ENCODE measurements at regions not wholly inside any gene's neighbourhood (a gene's known extent, or its start where the extent isn't known, plus 50 kb on each side); places are given as distances from the start of the nearest gene placed in this dataset.
"Not testable (repeated sequence)": the region's sequence is repeated elsewhere in the genome, so short reads cannot be mapped to it uniquely, and the experiment has no call there.

DNA sequence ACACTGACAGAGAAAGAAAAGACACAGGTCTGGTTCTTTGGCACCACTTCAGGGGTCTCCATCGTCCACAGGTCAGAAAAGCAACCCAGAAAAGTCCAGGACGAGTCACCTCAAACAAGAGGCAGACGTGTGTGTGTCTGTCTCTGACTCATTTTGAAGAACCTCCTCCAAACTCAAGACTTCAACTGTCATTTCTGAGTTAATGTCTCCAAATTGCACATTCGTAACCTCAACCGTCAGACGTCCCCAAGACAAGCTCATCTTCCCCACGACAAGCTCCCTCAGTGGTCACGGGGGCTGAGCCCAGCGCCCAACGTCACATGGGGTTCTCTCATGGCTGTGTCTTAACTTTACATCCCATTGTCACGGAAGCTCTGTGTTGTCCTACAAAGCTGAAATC, 70.2 kb upstream of the TNK2 start:
- not testable (repeated sequence) for H3K4me3 ChIP-seq (ENCODE audit: low read depth, low read length)

DNA sequence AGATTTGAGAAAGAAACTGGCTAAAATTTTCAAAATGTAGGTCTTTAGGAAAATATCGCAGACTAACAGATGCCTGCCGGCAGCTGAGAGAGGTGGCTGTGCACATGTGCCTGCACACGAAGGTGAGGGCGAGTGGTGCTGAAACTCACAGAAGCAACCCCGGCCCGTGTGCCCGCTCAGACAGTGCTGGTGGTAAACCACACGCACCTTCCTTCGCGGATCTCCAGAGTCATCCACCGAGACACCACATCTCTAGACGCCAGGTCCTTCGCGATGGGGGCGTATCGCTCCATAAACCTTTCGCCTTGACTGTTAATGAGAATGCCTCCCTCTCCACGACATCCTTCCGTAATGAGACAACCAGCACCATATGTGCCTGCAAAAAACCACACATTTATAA, 68.5 kb upstream of the TNK2 start:
- not testable (repeated sequence) for H3K4me3 ChIP-seq (ENCODE audit: low read depth, low read length)

DNA sequence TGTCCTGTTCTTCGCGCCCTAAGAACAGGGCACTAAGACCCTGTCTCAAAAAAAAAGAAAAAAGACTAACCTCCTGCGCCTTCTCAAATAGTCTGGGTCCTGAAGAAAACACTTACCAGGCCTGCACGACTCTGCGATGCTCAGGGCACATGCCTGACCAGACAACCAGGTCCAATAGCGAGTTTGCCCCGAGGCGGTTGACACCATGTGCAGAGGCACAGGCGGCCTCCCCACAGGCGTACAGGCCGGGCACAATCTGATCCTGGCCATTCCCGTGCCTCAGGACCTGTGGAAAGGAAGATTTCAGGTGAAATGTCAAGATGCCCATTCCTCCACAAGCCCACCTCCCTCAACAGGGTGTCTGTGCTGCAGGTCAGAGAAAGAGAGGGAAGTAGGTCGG, 65.9 kb upstream of the TNK2 start:
- H3K4me3 ChIP-seq (ENCODE audit: low read depth, low read length) = not testable (repeated sequence)

DNA sequence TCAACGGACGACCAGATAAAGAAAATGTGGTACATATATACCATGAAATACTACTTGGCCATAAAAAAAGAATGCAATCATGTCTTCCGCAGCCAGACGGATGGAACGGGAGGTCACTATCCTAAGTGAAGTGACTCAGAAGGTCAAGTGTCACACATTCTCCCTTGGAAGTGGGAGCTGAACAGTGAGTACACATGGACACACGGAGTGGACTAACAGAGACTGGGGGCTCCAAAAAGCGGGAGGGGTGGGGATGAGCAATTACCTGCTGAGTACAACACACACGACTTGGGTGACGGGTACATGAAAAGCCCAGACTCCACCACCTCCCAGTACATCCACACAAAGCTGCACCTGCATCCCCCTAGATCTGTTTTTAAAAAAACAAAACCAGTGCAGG, 62.5 kb upstream of the TNK2 start:
- H3K4me3 ChIP-seq (ENCODE audit: low read depth, low read length) = not testable (repeated sequence)

DNA sequence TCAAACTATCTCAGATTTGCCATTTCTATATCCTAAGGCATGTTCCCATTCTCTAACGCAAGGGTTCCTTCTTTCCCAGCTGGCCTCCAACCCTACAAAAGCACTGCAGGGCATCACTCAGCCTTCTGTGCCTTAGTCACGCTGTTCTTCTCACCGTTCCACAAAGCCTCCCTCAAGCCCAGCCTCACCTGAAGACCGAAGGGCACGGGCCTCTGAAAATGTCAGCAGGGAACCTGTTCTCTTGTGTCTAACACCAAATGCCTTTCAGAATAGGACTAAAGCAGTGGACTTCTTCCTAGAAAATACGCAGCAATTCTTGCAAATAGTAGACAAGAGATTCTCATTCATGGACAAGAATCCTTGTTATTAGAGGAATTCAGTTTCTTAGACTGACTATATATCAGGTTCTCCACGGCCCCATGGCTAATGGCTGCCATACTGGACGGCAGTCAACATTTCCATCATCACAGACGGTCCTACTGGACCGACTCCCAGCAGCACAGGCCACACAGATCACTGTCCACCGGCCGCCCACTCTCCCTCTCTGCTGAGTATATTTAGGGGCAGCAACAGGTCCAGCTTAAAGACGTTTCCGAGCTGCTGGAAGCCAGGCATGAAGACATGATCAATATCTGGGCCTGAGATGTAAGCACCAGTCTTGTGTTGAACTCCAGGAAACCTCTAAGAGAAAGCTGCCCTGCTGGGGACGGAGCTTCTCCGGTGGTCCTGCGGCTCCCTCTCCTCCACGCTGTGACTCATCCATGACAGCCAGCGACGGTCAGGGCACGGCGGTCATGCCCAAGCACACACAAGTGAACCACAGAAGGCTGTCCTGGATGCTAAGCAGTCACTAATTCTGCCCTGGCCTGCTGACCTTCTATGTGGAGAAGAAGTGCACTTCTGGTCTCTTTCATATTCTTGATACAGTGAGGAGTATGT, 61.8 kb upstream of the TNK2 start:
- H3K4me3 ChIP-seq (ENCODE audit: low read depth, low read length) = not testable (repeated sequence)

DNA sequence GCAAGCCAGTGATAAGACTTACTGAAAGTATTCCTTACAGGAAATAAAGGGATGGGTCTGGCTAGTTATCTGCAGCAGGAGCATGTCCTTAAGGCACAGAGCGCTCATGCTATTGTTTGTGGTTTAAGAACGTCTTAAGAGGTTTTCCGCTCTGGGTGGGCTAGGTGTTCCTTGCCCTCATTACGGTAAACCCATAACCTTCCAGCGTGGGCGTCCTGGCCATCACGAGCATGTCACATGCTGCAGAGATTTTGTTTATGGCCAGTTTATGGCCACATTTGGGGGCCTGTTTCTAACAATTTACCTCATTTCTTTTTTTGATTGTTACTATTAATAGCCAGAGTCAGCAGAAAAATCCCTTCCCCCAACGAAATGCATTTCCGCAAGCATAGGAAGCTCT, 61.0 kb upstream of the TNK2 start:
- not testable (repeated sequence) for H3K4me3 ChIP-seq (ENCODE audit: low read depth, low read length)

DNA sequence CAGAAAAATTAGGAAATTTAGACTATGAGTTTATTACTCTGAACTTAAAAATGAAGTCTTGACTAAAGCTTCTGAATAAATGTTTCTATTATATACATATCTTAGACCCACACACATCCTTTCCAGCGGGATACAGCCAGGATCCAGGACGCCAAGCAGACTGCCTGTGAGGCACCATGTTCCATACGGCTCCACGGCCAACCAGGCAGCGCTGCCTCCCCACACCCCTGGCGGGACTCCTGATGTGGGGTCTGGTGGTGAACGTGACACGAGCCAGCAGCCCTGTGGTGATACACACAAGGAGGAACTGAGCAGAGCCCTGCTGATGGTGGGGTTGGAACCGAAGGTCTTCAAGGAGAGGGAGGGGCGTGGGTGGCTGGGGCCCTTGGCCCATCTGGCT, 59.8 kb upstream of the TNK2 start:
- not testable (repeated sequence) for H3K4me3 ChIP-seq (ENCODE audit: low read depth, low read length)

DNA sequence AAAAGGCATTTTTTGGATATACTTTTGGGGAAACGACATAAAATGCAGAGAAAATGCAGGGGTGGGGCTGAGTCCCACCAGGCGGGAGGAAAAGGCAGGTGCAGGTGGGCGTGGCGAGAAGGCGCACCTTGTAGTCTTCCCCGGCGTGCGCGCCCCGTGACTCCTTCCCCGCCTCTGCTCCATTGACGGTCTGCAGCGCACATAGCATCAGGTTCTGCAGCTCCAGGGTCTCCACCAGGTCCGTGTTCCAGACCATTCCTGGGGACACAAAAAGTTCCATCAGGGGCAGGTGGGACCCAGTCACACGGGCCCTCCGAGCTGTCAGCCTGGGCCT, 59.0 kb upstream of the TNK2 start:
- not testable (repeated sequence) for H3K4me3 ChIP-seq (ENCODE audit: low read depth, low read length)

DNA sequence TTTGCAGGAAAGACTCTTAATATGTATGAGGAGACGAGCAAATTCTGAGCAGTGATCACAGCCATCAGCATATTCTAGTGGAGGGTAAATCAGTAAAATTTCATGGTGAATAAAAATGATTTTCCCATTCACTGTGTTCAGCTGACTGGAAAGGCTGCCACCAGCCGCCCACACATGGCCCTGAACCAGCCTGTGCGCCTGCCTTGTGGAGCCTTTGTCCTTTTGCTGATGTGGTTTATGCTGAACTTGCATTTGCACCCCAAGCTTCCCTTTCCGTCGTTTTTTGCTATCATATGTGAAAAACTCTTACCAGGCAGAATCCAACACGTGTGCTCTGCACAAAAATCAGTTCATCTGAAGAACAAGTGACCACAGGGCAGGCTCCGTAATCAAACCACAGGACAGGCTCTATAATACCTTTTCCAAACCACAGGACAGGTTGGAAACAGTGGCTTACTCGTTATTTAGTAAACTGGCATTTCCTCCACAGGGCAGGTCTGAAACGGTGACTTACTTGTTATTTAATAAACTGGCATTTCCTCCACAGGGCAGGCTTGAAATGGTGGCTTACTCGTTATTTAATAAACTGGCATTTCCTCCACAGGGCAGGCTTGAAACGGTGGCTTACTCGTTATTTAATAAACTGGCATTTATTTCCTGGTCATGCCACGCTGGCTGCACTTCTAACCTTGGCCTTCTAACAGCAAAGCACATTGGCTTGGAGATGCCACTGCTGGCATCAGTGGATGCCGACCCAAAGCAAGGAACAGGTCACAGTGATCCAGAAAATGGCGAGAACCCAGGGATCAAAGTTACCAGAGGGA, 58.4 kb upstream of the TNK2 start:
- H3K4me3 ChIP-seq (ENCODE audit: low read depth, low read length) = not testable (repeated sequence)

DNA sequence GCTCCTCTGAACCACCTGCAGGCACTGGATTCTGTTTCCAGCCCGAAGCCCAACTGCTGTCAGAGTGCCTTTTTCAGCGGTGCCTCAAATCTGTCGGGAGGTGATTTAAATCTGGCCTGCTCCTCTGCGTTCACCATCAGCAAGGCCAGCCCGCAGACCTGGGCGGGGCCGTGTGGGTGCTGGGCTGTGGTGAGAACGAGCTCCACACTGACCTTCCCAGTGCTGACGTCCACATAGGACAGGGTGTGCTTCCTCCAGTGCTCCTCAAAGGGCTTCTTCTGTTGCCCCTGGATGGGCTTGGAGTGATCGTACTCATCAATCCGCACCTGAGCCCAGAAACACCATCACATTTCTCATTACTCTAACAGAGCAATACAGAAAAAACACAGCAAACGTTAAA, 56.9 kb upstream of the TNK2 start:
- not testable (repeated sequence) for H3K4me3 ChIP-seq (ENCODE audit: low read depth, low read length)

DNA sequence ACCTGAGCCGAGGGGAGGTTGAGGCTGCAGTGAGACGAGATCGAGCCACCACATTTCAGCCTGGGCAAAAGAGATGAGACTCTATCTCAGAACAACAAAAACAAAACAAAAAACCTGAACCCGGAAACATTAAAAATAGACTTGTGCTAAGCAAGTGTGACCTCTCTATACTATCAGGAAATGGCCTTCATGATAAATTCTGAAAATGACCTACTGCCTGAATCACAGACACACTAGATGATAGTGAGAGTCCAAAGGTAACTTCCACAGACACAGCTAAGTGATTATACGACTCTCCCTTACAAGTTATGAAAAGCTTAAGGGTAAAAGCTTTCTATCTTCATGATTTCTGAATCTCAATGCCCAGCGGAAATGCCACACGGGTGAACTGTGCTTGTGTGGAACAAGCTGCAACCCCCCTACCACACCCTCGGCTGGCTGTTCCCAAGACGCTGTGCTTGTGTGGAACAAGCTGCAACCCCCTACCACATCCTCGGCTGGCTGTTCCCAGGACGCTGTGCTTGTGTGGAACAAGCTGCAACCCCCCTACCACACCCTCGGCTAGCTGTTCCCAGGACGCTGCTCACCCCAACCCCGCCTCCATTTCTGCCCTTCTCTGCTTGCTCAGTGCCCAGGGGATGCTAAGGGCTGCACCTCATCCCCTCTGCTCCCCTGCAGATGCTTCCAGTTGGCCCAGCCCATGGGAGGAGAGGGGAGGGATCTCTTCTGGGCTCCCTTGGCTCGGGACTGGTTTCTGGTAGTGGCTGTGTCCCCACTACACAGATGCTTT, 56.2 kb upstream of the TNK2 start:
- H3K4me3 ChIP-seq (ENCODE audit: low read depth, low read length) = not testable (repeated sequence)

DNA sequence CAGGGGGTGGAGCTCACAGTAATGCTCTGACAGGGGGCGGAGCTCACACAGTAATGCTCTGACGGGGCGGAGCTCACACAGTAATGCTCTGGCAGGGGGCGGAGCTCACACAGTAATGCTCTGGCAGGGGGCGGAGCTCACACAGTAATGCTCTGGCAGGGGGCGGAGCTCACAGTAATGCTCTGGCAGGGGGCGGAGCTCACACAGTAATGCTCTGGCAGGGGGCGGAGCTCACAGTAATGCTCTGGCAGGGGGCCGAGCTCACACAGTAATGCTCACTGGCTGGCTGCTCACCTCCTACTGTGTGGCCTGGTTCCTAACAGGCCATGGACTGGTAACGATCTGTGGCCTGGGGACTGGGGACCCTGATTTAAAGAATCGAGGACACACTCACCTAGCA, 53.9 kb upstream of the TNK2 start:
- H3K4me3 ChIP-seq (ENCODE audit: low read depth, low read length) = not testable (repeated sequence)

DNA sequence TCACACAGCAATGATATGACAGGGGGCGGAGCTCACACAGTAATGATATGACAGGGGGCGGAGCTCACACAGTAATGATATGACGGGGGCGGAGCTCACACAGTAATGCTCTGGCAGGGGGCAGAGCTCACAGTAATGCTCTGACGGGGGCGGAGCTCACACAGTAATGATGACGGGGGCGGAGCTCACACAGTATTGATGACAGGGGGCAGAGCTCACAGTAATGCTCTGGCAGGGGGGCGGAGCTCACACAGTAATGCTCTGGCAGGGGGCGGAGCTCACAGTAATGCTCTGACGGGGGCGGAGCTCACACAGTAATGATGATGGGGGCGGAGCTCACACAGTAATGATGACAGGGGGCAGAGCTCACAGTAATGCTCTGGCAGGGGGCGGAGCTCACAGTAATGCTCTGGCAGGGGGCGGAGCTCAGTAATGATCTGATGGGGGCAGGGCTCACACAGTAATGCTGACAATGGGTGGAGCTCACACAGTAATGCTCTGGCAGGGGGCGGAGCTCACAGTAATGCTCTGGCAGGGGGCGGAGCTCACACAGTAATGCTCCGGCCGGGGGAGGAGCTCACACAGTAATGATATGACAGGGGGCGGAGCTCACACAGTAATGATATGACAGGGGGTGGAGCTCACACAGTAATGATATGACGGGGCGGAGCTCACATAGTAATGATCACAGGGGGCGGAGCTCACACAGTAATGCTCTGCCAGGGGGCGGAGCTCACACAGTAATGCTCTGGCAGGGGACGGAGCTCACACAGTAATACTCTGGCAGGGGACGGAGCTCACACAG, 52.8 kb upstream of the TNK2 start:
- H3K4me3 ChIP-seq (ENCODE audit: low read depth, low read length) = not testable (repeated sequence)

DNA sequence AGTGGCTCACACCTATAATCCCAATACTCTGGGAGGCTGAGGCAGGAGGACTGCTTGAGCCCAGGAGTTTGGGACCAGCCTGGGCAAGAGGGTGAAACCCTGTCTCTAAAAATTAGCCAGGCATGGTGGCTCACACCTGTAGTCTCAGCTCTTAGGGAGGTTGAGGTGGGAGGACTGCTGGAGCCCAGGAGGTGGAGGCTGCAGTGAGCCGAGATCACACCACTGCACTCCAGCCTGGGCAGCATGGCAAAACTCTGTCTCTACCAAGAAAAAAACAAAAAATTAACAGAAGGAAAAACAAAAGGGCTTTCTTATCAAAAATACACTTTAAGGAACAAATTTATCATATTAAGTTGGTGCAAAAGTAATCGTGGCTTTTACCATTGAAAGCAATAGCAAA, 51.8 kb upstream of the TNK2 start:
- not testable (repeated sequence) for H3K4me3 ChIP-seq (ENCODE audit: low read depth, low read length)

DNA sequence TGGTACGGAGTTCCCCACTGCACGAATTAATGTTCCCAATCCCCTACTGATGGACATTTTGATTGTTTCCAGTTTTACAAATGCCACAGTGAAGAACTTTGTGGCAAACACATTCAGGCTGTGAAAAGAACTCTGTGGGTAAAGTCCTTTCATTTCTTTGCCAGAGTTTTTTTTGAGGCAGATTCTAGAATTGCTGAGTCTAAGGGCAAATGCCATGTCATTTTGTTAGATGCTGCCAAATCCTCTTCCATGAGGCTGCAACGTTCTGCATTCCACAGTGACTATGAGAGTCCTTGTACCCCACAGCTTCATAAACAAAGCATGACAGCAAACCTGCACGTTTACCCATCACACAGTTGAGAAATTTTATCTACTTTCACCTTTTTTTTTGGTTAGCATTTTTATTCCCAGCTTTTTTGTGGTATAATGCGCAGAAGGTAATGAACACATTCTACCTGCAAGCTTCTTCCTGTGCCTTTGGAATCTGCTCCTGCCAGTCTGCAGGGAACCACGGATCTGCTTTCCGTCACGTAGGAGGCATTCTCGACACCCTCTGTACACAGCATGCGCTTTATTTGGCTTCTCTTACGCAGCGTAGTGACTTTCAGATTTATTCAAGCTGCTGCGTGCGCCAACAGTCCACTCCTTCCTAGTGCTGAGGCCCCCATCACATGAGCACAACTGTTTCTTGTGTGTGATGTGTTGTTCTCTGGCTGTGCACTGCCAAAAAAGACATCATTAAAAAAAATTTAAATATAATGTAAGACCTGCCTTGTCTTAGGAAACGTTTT, 51.2 kb upstream of the TNK2 start:
- not testable (repeated sequence) for H3K4me3 ChIP-seq (ENCODE audit: low read depth, low read length)

DNA sequence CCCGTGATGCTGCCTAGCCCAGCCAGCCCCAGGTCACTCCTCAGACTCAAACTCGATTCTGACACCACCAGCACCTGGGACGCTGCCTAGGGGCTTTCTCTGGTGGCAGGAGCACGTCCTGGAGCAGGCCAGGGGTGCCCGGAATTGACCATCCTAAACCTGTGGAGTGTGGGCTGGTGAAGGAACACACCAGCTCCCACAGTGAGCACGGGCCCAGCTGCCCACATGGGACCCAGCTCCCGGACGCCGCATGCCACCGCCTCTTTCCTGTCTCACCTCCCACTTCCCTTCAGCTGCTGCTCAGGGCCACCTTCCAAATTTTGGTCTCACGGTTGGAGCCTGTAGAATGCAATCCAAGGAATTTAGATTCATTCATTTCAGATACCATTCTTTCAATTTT, 50.4 kb upstream of the TNK2 start:
- H3K4me3 ChIP-seq (ENCODE audit: low read depth, low read length) = not testable (repeated sequence)
